ENCODE measurements at regions not wholly inside any gene's neighbourhood (a gene's known extent, or its start where the extent isn't known, plus 50 kb on each side); places are given as distances from the start of the nearest gene placed in this dataset.

- TF ChIP-seq EP300 (conservative IDR thresholded peaks at IDR 0.05; ENCODE audit: poor library complexity, severe bottlenecking) (no peak), POLR2AphosphoS5 (IDR thresholded peaks at IDR 0.05) (no peak), CTCF (IDR thresholded peaks at IDR 0.05; ENCODE audit: poor library complexity, severe bottlenecking) (no peak), EZH2 (IDR thresholded peaks at IDR 0.05; ENCODE audit: borderline replicate concordance, insufficient read depth, low read length, poor library complexity, severe bottlenecking) (no peak), REST (IDR thresholded peaks at IDR 0.05; ENCODE audit: borderline replicate concordance) (no peak)
These were observed 413.3 kb downstream of the PRDM5 start for GRCh38 chr4:120509222-120509621.
